AG04450 (cell line): ENCODE measurements at regions not wholly inside any gene's neighbourhood (a gene's known extent, or its start where the extent isn't known, plus 50 kb on each side); places are given as distances from the start of the nearest gene placed in this dataset.

ENCODE experiments used
- CTCF ChIA-PET: fragments of 300-600, 350-600 bp; formaldehyde crosslinking; extraction: SDS; loops from one replicate; lab custom pipeline; 2022; ENCODE audit warnings: antibody characterized with exemption, inconsistent platforms; lab: Charles Lee
- POLR2A ChIA-PET: fragments of 350-600 bp; formaldehyde crosslinking; extraction: SDS; loops from one replicate; lab custom pipeline; 2021; ENCODE audit warnings: antibody characterized with exemption, inconsistent platforms; lab: Yijun Ruan, JAX
- DNase-seq: peaks from one replicate; pipeline ENCODE4 v3.0.0-alpha.2; 2011; ENCODE audit warnings: low read depth, low spot score
- H3K27ac ChIP-seq: one replicate; pipeline ENCODE4 v1.5.1; 2012; ENCODE audit warnings: low read depth, low read length, control low read depth
- H3K27me3 ChIP-seq: one replicate; pipeline ENCODE4 v1.6.0; 2012; ENCODE audit warnings: low read length; ENCODE audit not compliant: control insufficient read depth, insufficient read depth
- H3K4me3 ChIP-seq: 2 replicates; pipeline ENCODE4 v1.5.1; 2011; ENCODE audit warnings: mild to moderate bottlenecking, low read depth, low read length, control low read depth
- H3K9me3 ChIP-seq: 2 replicates; pipeline ENCODE4 v1.5.1; 2012; ENCODE audit warnings: low read length; ENCODE audit not compliant: control insufficient read depth, insufficient read depth
- TF ChIP-seq, protein P1 (sequence below): IDR thresholded peaks from 2 replicates; pipeline ENCODE4 v1.5.1; 2011; ENCODE audit warnings: low read depth, low read length, control low read depth, inconsistent platforms

GRCh38 chr17:53039981-53040380, 782.7 kb upstream of the KIF2B start:
- CTCF ChIA-PET: no interaction called here
- TF ChIP-seq, protein P1, sequence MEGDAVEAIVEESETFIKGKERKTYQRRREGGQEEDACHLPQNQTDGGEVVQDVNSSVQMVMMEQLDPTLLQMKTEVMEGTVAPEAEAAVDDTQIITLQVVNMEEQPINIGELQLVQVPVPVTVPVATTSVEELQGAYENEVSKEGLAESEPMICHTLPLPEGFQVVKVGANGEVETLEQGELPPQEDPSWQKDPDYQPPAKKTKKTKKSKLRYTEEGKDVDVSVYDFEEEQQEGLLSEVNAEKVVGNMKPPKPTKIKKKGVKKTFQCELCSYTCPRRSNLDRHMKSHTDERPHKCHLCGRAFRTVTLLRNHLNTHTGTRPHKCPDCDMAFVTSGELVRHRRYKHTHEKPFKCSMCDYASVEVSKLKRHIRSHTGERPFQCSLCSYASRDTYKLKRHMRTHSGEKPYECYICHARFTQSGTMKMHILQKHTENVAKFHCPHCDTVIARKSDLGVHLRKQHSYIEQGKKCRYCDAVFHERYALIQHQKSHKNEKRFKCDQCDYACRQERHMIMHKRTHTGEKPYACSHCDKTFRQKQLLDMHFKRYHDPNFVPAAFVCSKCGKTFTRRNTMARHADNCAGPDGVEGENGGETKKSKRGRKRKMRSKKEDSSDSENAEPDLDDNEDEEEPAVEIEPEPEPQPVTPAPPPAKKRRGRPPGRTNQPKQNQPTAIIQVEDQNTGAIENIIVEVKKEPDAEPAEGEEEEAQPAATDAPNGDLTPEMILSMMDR: no peak
- H3K27ac ChIP-seq: no peak overlapping the region
- DNase-seq: no peak
- H3K27me3 ChIP-seq: no peaks in the 10 kb centered on the region
- no peak overlapping the region for H3K4me3 ChIP-seq
- POLR2A ChIA-PET: no interaction called here
- no peaks in the 10 kb centered on the region for H3K9me3 ChIP-seq

- CTCF ChIA-PET: no interaction called here
- H3K27ac ChIP-seq: no peak overlapping the region
- POLR2A ChIA-PET: no interaction called here
- DNase-seq: no peak
- peaks cover 4% of the 10 kb centered on the region; the same call in 1 of the 2 replicates for H3K9me3 ChIP-seq
- no peaks in the 10 kb centered on the region for H3K27me3 ChIP-seq
- no peak overlapping the region for H3K4me3 ChIP-seq
- TF ChIP-seq, protein P1: no peak
Observed at GRCh38 chr17:53033297-53033696, 789.4 kb upstream of the KIF2B start.

DNA sequence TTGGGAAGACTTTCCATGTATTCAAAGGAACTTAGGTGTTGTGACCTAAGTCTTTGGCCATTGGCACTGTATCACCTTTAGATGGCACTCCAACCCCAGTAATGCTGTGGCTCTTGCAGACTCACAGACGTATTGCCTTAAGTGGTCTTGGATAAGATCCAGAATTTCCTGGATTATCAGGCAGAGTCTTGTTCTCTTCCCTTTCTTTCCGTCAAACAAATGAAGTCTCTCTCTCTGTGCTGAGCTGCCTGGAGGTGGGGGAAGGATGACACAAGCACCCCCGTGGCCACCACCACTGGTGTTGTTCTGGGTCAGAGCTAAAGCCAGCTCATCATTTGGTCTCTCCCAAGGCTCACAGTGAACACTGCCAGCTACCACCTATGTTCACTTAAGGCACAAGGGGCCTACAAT, 789.9 kb upstream of the KIF2B start:
- DNase-seq: no peak
- ChIA-PET CTCF (no interaction called here), POLR2A (no interaction called here)

DNA sequence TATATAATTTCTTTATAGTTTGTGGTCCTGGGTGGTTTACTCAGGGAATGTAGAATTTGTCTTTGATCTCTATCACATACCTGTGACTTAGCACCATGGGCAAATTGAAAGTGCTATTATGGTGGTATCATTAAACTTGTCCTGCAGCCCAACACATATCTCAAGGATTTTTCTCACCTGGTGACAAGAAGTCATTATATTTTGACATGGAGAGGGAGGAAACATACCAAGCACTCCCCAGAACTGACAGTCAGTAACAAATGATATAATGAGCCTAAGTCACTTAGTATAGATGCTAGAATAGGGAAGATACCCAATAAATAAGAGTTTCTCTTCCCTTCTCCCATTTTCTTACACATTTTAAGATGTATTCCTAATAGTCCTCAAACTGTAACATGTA, 805.5 kb upstream of the KIF2B start:
- no peaks in the 10 kb centered on the region for H3K27me3 ChIP-seq
- ChIA-PET CTCF (no interaction called here), POLR2A (no interaction called here)
- H3K4me3 ChIP-seq: no peak overlapping the region
- peaks cover 9% of the 10 kb centered on the region for H3K9me3 ChIP-seq
- DNase-seq: no peak
- TF ChIP-seq, protein P1: no peak
- no peak overlapping the region for H3K27ac ChIP-seq

More for the DNA sequence above, 789.9 kb upstream of the KIF2B start:
- Histone ChIP-seq H3K9me3 (peaks cover 4% of the 10 kb centered on the region; the same call in 1 of the 2 replicates), H3K27ac (no peak overlapping the region), H3K27me3 (no peaks in the 10 kb centered on the region), H3K4me3 (no peak overlapping the region)
- TF ChIP-seq, protein P1: no peak

DNA sequence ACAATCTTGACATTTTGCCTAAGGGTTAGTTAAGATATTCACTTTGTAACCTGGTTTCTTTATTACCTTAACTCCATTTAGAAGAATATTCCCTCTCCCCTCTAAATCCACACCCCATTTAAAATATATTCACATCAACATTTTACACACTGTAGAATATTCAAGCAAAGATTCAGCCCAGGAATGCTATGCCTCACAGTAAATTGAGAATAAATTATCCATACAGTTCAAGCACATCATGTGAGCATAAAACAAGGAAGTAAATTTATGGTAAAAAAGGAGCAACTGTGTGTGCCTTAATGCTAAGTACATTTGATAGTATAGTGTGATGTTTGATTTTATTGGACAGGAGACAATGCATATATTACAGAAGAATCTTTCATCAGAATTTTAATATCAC, 806.6 kb upstream of the KIF2B start:
- ChIA-PET CTCF (no interaction called here), POLR2A (no interaction called here)
- TF ChIP-seq, protein P1: no peak
- H3K27ac ChIP-seq: no peak overlapping the region
- H3K27me3 ChIP-seq: no peaks in the 10 kb centered on the region
- no peak overlapping the region for H3K4me3 ChIP-seq
- peaks cover 9% of the 10 kb centered on the region for H3K9me3 ChIP-seq
- DNase-seq: no peak
